ENCODE measurements at regions not wholly inside any gene's neighbourhood (a gene's known extent, or its start where the extent isn't known, plus 50 kb on each side); places are given as distances from the start of the nearest gene placed in this dataset.

- Histone ChIP-seq H3K27me3 (ENCODE audit: control insufficient read depth, insufficient read depth, low read length, poor library complexity, severe bottlenecking) (no peaks in the 10 kb centered on the region), H3K27ac (ENCODE audit: insufficient read depth, low read depth, low read length, poor library complexity, severe bottlenecking) (no peak overlapping the region), H3K36me3 (ENCODE audit: control insufficient read depth, insufficient read depth, low read length) (no peaks in the 10 kb centered on the region), H3K4me1 (ENCODE audit: control insufficient read depth, insufficient read depth, low read length) (peaks cover 6% of the 10 kb centered on the region), H3K4me3 (ENCODE audit: insufficient read depth, low read depth, low read length) (no peak overlapping the region), H3K9me3 (ENCODE audit: control insufficient read depth, low read length) (no peaks in the 10 kb centered on the region)
- WGBS, 2 experiments, result 93% methylated on average over 4 of the region's 4 CpGs
These were observed 90.9 kb upstream of the BOD1 start for GRCh38 chr5:173707392-173707791.

- 87 to 90% methylated on average over 3 of the region's 3 CpGs for WGBS, 2 experiments
- H3K27me3 ChIP-seq (ENCODE audit: control insufficient read depth, insufficient read depth, low read length, poor library complexity, severe bottlenecking), result no peaks in the 10 kb centered on the region
- no peak overlapping the region for H3K4me3 ChIP-seq (ENCODE audit: insufficient read depth, low read depth, low read length)
- H3K36me3 ChIP-seq (ENCODE audit: control insufficient read depth, insufficient read depth, low read length), result no peaks in the 10 kb centered on the region
- peaks cover 8% of the 10 kb centered on the region for H3K4me1 ChIP-seq (ENCODE audit: control insufficient read depth, insufficient read depth, low read length)
- no peak overlapping the region for H3K27ac ChIP-seq (ENCODE audit: insufficient read depth, low read depth, low read length, poor library complexity, severe bottlenecking)
- H3K9me3 ChIP-seq (ENCODE audit: control insufficient read depth, low read length), result no peaks in the 10 kb centered on the region
These were observed 92.7 kb upstream of the BOD1 start for GRCh38 chr5:173709145-173709544.

- Histone ChIP-seq H3K4me3 (ENCODE audit: insufficient read depth, low read depth, low read length) (no peak overlapping the region), H3K27ac (ENCODE audit: insufficient read depth, low read depth, low read length, poor library complexity, severe bottlenecking) (no peak overlapping the region), H3K9me3 (ENCODE audit: control insufficient read depth, low read length) (no peaks in the 10 kb centered on the region), H3K36me3 (ENCODE audit: control insufficient read depth, insufficient read depth, low read length) (no peaks in the 10 kb centered on the region), H3K27me3 (ENCODE audit: control insufficient read depth, insufficient read depth, low read length, poor library complexity, severe bottlenecking) (no peaks in the 10 kb centered on the region), H3K4me1 (ENCODE audit: control insufficient read depth, insufficient read depth, low read length) (peaks cover 8% of the 10 kb centered on the region)
- 65 to 69% methylated on average over 6 of the region's 6 CpGs for WGBS, 2 experiments
These were observed 93.3 kb upstream of the BOD1 start for GRCh38 chr5:173709761-173710160.

- Histone ChIP-seq H3K27ac (ENCODE audit: insufficient read depth, low read depth, low read length, poor library complexity, severe bottlenecking) (no peak overlapping the region), H3K4me3 (ENCODE audit: insufficient read depth, low read depth, low read length) (no peak overlapping the region), H3K27me3 (ENCODE audit: control insufficient read depth, insufficient read depth, low read length, poor library complexity, severe bottlenecking) (no peaks in the 10 kb centered on the region), H3K36me3 (ENCODE audit: control insufficient read depth, insufficient read depth, low read length) (no peaks in the 10 kb centered on the region), H3K9me3 (ENCODE audit: control insufficient read depth, low read length) (no peaks in the 10 kb centered on the region), H3K4me1 (ENCODE audit: control insufficient read depth, insufficient read depth, low read length) (peaks cover 3% of the 10 kb centered on the region)
- 92% methylated on average over 7 of the region's 7 CpGs for WGBS, 2 experiments
These were observed 94.1 kb upstream of the BOD1 start for GRCh38 chr5:173710528-173710927.

- Histone ChIP-seq H3K4me1 (ENCODE audit: control insufficient read depth, insufficient read depth, low read length) (peaks cover 3% of the 10 kb centered on the region), H3K9me3 (ENCODE audit: control insufficient read depth, low read length) (no peaks in the 10 kb centered on the region), H3K27ac (ENCODE audit: insufficient read depth, low read depth, low read length, poor library complexity, severe bottlenecking) (no peak overlapping the region), H3K4me3 (ENCODE audit: insufficient read depth, low read depth, low read length) (no peak overlapping the region), H3K36me3 (ENCODE audit: control insufficient read depth, insufficient read depth, low read length) (no peaks in the 10 kb centered on the region), H3K27me3 (ENCODE audit: control insufficient read depth, insufficient read depth, low read length, poor library complexity, severe bottlenecking) (no peaks in the 10 kb centered on the region)
- WGBS, 2 experiments, result 94 to 96% methylated on average over 2 of the region's 2 CpGs
These were observed 95.0 kb upstream of the BOD1 start for GRCh38 chr5:173711466-173711865.

GRCh38 chr5:173712609-173713175 is 96.2 kb upstream of the BOD1 start:
- WGBS, 2 experiments, result 89 to 91% methylated on average over 10 of the region's 10 CpGs
- Histone ChIP-seq H3K4me1 (ENCODE audit: control insufficient read depth, insufficient read depth, low read length) (peaks cover 3% of the 10 kb centered on the region), H3K4me3 (ENCODE audit: insufficient read depth, low read depth, low read length) (no peak overlapping the region), H3K36me3 (ENCODE audit: control insufficient read depth, insufficient read depth, low read length) (no peaks in the 10 kb centered on the region), H3K27me3 (ENCODE audit: control insufficient read depth, insufficient read depth, low read length, poor library complexity, severe bottlenecking) (no peaks in the 10 kb centered on the region), H3K27ac (ENCODE audit: insufficient read depth, low read depth, low read length, poor library complexity, severe bottlenecking) (no peak overlapping the region), H3K9me3 (ENCODE audit: control insufficient read depth, low read length) (no peaks in the 10 kb centered on the region)

GRCh38 chr5:173714551-173715428 is 98.3 kb upstream of the BOD1 start:
- H3K4me1 ChIP-seq (ENCODE audit: control insufficient read depth, insufficient read depth, low read length), result peaks cover 7% of the 10 kb centered on the region
- WGBS, 2 experiments, result 86 to 90% methylated on average over 12 of the region's 12 CpGs
- H3K9me3 ChIP-seq (ENCODE audit: control insufficient read depth, low read length), result no peaks in the 10 kb centered on the region
- H3K4me3 ChIP-seq (ENCODE audit: insufficient read depth, low read depth, low read length), result no peak overlapping the region
- no peaks in the 10 kb centered on the region for H3K36me3 ChIP-seq (ENCODE audit: control insufficient read depth, insufficient read depth, low read length)
- H3K27ac ChIP-seq (ENCODE audit: insufficient read depth, low read depth, low read length, poor library complexity, severe bottlenecking), result no peak overlapping the region
- H3K27me3 ChIP-seq (ENCODE audit: control insufficient read depth, insufficient read depth, low read length, poor library complexity, severe bottlenecking), result no peaks in the 10 kb centered on the region

- Histone ChIP-seq H3K27ac (ENCODE audit: insufficient read depth, low read depth, low read length, poor library complexity, severe bottlenecking) (no peak overlapping the region), H3K4me1 (ENCODE audit: control insufficient read depth, insufficient read depth, low read length) (peaks cover 8% of the 10 kb centered on the region), H3K27me3 (ENCODE audit: control insufficient read depth, insufficient read depth, low read length, poor library complexity, severe bottlenecking) (no peaks in the 10 kb centered on the region), H3K4me3 (ENCODE audit: insufficient read depth, low read depth, low read length) (no peak overlapping the region), H3K36me3 (ENCODE audit: control insufficient read depth, insufficient read depth, low read length) (no peaks in the 10 kb centered on the region), H3K9me3 (ENCODE audit: control insufficient read depth, low read length) (no peaks in the 10 kb centered on the region)
- WGBS, 2 experiments, result 94 to 95% methylated on average over 7 of the region's 7 CpGs
These were observed 99.2 kb upstream of the BOD1 start for GRCh38 chr5:173715607-173716006.

- H3K36me3 ChIP-seq (ENCODE audit: control insufficient read depth, insufficient read depth, low read length), result no peaks in the 10 kb centered on the region
- no peak overlapping the region for H3K27ac ChIP-seq (ENCODE audit: insufficient read depth, low read depth, low read length, poor library complexity, severe bottlenecking)
- WGBS, 2 experiments, result 92% methylated on average over 10 of the region's 10 CpGs
- H3K27me3 ChIP-seq (ENCODE audit: control insufficient read depth, insufficient read depth, low read length, poor library complexity, severe bottlenecking), result no peaks in the 10 kb centered on the region
- H3K4me3 ChIP-seq (ENCODE audit: insufficient read depth, low read depth, low read length), result no peak overlapping the region
- no peaks in the 10 kb centered on the region for H3K9me3 ChIP-seq (ENCODE audit: control insufficient read depth, low read length)
- H3K4me1 ChIP-seq (ENCODE audit: control insufficient read depth, insufficient read depth, low read length), result peaks cover 8% of the 10 kb centered on the region
These were observed 99.7 kb upstream of the BOD1 start for GRCh38 chr5:173716058-173716682.

- 88 to 92% methylated on average over 10 of the region's 10 CpGs for WGBS, 2 experiments
These were observed 101.5 kb upstream of the BOD1 start for GRCh38 chr5:173717959-173718358.

More at GRCh38 chr5:173717959-173718358, 101.5 kb upstream of the BOD1 start:
- H3K4me1 ChIP-seq (ENCODE audit: control insufficient read depth, insufficient read depth, low read length), result peaks cover 5% of the 10 kb centered on the region
- no peak overlapping the region for H3K4me3 ChIP-seq (ENCODE audit: insufficient read depth, low read depth, low read length)
- no peak overlapping the region for H3K27ac ChIP-seq (ENCODE audit: insufficient read depth, low read depth, low read length, poor library complexity, severe bottlenecking)
- no peaks in the 10 kb centered on the region for H3K36me3 ChIP-seq (ENCODE audit: control insufficient read depth, insufficient read depth, low read length)
- no peaks in the 10 kb centered on the region for H3K9me3 ChIP-seq (ENCODE audit: control insufficient read depth, low read length)
- no peaks in the 10 kb centered on the region for H3K27me3 ChIP-seq (ENCODE audit: control insufficient read depth, insufficient read depth, low read length, poor library complexity, severe bottlenecking)
